ENCODE measurements at regions not wholly inside any gene's neighbourhood (a gene's known extent, or its start where the extent isn't known, plus 50 kb on each side); places are given as distances from the start of the nearest gene placed in this dataset.

DNA sequence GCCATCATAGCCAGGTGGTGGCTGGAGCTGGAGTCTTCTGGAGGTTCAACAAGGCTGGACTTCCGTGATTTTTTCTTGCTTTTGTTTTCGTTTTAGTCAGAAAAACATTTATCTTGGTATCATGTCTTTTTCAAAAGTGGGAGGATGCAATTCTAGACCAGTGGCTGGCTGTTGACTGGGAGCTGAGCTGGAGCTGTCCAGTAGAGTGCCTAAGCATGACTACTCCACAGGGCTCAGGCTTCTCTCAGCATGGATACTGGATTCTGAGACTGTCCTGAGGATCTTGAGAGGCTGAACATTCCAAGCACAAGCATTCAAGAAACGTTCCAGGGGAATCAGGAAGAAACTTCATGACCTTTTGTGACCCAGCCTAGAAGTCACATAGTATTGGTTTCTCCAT lies 598.1 kb downstream of the MID1IP1 start:
- no peak for DNase-seq (ENCODE audit: low spot score)
- Histone ChIP-seq H3K36me3 (no peaks in the 10 kb centered on the region), H3K4me1 (ENCODE audit: control insufficient read depth in 1 of 2, low read depth in 2 of 2) (peaks cover 0 to 5% of the 10 kb centered on the region in 2 donors), H3K4me3 (peak overlapping the region; percentile 29), H3K9me3 (no peaks in the 10 kb centered on the region), H3K27me3 (replicated peaks; ENCODE audit: insufficient read depth) (no peaks in the 10 kb centered on the region), H3K27ac (no peak overlapping the region)
- TF ChIP-seq, protein P1, sequence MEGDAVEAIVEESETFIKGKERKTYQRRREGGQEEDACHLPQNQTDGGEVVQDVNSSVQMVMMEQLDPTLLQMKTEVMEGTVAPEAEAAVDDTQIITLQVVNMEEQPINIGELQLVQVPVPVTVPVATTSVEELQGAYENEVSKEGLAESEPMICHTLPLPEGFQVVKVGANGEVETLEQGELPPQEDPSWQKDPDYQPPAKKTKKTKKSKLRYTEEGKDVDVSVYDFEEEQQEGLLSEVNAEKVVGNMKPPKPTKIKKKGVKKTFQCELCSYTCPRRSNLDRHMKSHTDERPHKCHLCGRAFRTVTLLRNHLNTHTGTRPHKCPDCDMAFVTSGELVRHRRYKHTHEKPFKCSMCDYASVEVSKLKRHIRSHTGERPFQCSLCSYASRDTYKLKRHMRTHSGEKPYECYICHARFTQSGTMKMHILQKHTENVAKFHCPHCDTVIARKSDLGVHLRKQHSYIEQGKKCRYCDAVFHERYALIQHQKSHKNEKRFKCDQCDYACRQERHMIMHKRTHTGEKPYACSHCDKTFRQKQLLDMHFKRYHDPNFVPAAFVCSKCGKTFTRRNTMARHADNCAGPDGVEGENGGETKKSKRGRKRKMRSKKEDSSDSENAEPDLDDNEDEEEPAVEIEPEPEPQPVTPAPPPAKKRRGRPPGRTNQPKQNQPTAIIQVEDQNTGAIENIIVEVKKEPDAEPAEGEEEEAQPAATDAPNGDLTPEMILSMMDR (IDR thresholded peaks at IDR 0.05) = no peak
- no peak for ATAC-seq (ENCODE audit: insufficient number of reproducible peaks, low FRiP score, low read depth)

DNA sequence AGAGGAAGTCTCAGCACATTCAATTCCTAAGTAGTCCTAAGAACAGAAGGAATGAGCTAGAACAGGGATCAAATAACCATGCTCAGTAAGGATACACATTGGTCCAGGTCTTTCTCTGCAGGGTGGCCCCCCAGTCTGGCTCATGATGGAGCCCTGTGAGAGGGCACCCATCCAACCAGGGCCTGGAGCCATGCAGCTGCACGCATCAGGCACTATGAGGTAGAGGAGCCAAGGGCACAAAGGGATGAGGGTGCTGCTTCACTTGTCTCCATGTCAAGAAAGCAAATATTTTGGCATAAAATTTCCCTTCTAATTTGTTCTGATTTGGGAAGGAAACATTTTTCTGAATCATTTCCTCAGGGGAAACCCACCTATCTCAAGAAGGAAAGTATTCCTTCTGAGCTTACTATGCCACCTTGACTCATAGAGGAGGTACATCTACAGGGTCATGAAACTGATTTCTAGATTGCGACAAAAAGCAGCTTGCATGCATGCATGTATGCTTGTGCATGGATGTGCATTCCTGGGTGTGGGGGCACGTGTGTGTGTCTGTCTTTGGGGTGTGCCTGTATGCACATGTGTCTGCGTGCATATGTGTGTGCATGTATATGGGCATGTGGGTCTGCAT lies 600.3 kb downstream of the MID1IP1 start:
- TF ChIP-seq, protein P1 (IDR thresholded peaks at IDR 0.05) = no peak
- DNase-seq (ENCODE audit: low spot score) = no peak
- ATAC-seq (ENCODE audit: insufficient number of reproducible peaks, low FRiP score, low read depth) = no peak
- peaks cover 0 to 5% of the 10 kb centered on the region in 2 donors for H3K4me1 ChIP-seq (ENCODE audit: control insufficient read depth in 1 of 2, low read depth in 2 of 2)
- no peak overlapping the region for H3K27ac ChIP-seq
- H3K27me3 ChIP-seq (replicated peaks; ENCODE audit: insufficient read depth) = no peaks in the 10 kb centered on the region
- H3K9me3 ChIP-seq = no peaks in the 10 kb centered on the region
- no peak overlapping the region for H3K4me3 ChIP-seq
- no peaks in the 10 kb centered on the region for H3K36me3 ChIP-seq

DNA sequence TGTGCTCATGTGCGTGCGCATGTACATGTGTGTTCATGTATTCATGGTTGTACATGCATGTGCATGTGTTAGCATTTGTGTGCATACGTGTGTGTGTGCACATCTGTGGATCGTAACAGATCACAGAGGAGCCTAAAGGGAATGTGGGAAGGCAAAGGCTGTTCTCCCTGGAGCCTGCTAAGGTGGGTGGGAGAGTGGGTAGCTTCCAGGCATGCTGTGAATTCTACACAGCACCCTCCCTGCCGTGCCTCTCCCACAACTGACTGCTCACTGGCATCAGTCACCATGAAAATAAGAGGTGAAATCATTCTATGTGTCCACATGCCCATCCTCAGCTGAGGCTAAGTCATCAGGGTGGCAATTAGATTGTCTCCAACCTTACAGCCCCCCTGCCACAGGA lies 600.9 kb downstream of the MID1IP1 start:
- Histone ChIP-seq H3K27ac (no peak overlapping the region), H3K9me3 (no peaks in the 10 kb centered on the region), H3K36me3 (no peaks in the 10 kb centered on the region), H3K4me3 (no peak overlapping the region), H3K27me3 (replicated peaks; ENCODE audit: insufficient read depth) (no peaks in the 10 kb centered on the region), H3K4me1 (ENCODE audit: control insufficient read depth in 1 of 2, low read depth in 2 of 2) (peaks cover 0 to 5% of the 10 kb centered on the region in 2 donors)
- TF ChIP-seq, protein P1 (IDR thresholded peaks at IDR 0.05) = no peak
- ATAC-seq (ENCODE audit: insufficient number of reproducible peaks, low FRiP score, low read depth) = no peak
- no peak for DNase-seq (ENCODE audit: low spot score)

DNA sequence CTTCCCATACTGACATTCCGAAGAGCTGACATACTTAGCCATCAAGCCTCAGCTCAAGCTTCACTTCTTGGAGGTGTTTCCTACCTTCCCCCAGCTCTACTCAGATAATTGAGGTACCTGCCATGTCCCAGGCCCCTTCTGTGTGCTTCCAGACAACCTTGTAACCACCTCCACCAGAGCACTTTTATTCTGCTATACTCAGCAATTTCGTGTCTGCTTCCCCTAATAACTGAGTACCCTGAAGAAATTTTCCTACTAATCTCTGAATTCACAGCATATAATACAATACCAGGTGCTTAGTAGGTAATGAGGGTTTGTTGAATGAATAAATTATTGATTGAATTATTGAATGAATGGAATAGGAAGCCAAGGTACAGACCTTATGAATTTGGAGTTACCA lies 605.5 kb downstream of the MID1IP1 start:
- no peaks in the 10 kb centered on the region for H3K27me3 ChIP-seq (replicated peaks; ENCODE audit: insufficient read depth)
- no peak for ATAC-seq (ENCODE audit: insufficient number of reproducible peaks, low FRiP score, low read depth)
- H3K4me1 ChIP-seq (ENCODE audit: control insufficient read depth in 1 of 2, low read depth in 2 of 2) = no peaks in the 10 kb centered on the region

DNA sequence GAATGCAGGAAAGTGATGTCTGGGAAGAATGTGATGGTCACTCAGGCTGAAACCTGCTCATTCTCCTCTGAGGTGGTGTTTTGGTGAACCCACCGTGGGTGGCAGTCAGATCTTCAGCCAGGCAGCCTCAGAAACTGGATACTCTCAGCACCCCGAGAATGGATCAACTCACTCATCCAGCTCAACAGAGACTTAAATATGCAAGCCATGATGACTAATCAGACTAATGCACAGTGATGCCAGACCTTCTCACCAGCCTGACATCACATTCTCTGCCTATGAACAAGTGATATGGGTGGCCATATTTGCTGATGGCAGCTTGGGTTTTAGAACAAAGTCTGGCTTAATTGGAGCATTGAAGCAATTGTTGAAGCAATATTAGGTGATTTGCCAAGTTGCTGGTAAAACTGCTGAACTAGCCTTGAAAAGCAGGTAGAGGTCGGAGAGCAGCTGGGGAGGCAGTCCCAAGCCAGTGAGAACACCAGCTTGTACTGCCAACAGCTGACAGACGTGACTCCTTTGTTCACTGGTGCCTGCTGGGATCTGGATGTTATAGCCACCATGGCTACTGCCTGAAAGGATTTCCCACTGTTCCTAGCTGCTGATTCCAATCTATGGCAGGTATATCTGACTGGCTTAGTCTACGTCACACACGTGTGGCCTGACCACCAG lies 608.1 kb downstream of the MID1IP1 start:
- Histone ChIP-seq H3K27me3 (replicated peaks; ENCODE audit: insufficient read depth) (no peaks in the 10 kb centered on the region), H3K4me3 (no peak overlapping the region), H3K4me1 (ENCODE audit: control insufficient read depth in 1 of 2, low read depth in 2 of 2) (no peaks in the 10 kb centered on the region), H3K27ac (no peak overlapping the region), H3K9me3 (no peaks in the 10 kb centered on the region), H3K36me3 (no peaks in the 10 kb centered on the region)
- TF ChIP-seq, protein P1 (IDR thresholded peaks at IDR 0.05) = no peak
- DNase-seq (ENCODE audit: low spot score) (no peak), ATAC-seq (ENCODE audit: insufficient number of reproducible peaks, low FRiP score, low read depth) (no peak)

More for the DNA sequence above, 605.5 kb downstream of the MID1IP1 start:
- H3K27ac ChIP-seq = no peak overlapping the region
- TF ChIP-seq, protein P1 (IDR thresholded peaks at IDR 0.05) = no peak
- no peaks in the 10 kb centered on the region for H3K9me3 ChIP-seq
- H3K4me3 ChIP-seq = no peak overlapping the region
- DNase-seq (ENCODE audit: low spot score) = no peak
- no peaks in the 10 kb centered on the region for H3K36me3 ChIP-seq
